Esophagus squamous epithelium (tissue), 4 donors: ENCODE measurements at regions not wholly inside any gene's neighbourhood (a gene's known extent, or its start where the extent isn't known, plus 50 kb on each side); places are given as distances from the start of the nearest gene placed in this dataset.

Experiments
- CTCF ChIP-seq, 6 experiments: fragments of 450-650 bp in 4 of 6; fragments of 200-600 bp in 2 of 6; sonication (generic) in 2 of 6; IDR thresholded peaks; one replicate each; pipeline ENCODE4 v1.5.1; 2016 to 2019; ENCODE audit warnings: antibody characterized with exemption in 6 of 6, mild to moderate bottlenecking in 4 of 6, moderate library complexity in 4 of 6
- POLR2A ChIP-seq, 4 donors: fragments of 450-650 bp; IDR thresholded peaks; one replicate each; pipeline ENCODE4 v1.6.1; 2017; ENCODE audit warnings: antibody characterized with exemption in 4 of 4, mild to moderate bottlenecking in 4 of 4, moderate library complexity in 3 of 4

- TF ChIP-seq CTCF (IDR thresholded peaks at IDR 0.05) (no peak), POLR2A (IDR thresholded peaks at IDR 0.05) (no peak)
These were observed 145.0 kb downstream of the CCDC34 start for GRCh38 chr11:27217948-27218420.
